Adrenal gland (tissue), 5 donors: ENCODE measurements at regions not wholly inside any gene's neighbourhood (a gene's known extent, or its start where the extent isn't known, plus 50 kb on each side); places are given as distances from the start of the nearest gene placed in this dataset.

Experiments
- CTCF ChIP-seq, 6 experiments: fragments of 450-650 bp in 4 of 6; fragments of 200-600 bp in 2 of 6; sonication (generic) in 1 of 6; IDR thresholded peaks; 1 replicate in 5 of 6; 2 replicates in 1 of 6; pipeline versions ENCODE4 v1.5.1 to v1.8.0; 2016 to 2021; ENCODE audit warnings: antibody characterized with exemption in 6 of 6, mild to moderate bottlenecking in 2 of 6, moderate library complexity in 1 of 6
- POLR2A ChIP-seq, 2 donors: fragments of 450-650 bp; IDR thresholded peaks; one replicate each; pipeline ENCODE4 v1.6.1; 2017; ENCODE audit warnings: antibody characterized with exemption in 2 of 2, mild to moderate bottlenecking in 2 of 2, moderate library complexity in 1 of 2
- donor health status: DM: no; HTN: no; CAD: no.

GRCh38 chr12:30385706-30386105, 310.0 kb downstream of the IPO8 start:
- TF ChIP-seq CTCF (IDR thresholded peaks at IDR 0.05) (no peak), POLR2A (IDR thresholded peaks at IDR 0.05) (no peak)
